K562 (cell line): ENCODE measurements at regions not wholly inside any gene's neighbourhood (a gene's known extent, or its start where the extent isn't known, plus 50 kb on each side); places are given as distances from the start of the nearest gene placed in this dataset.
A peak's percentile ranks its signal among the peaks of the same experiment; 100 is the strongest.

Experiments used
- BRCA1 ChIP-seq, 2 experiments: fragments of 450-650 bp in 1 of 2; sonication (generic) in 1 of 2; formaldehyde crosslinking in 1 of 2; IDR thresholded peaks; 2 replicates each; pipeline versions ENCODE4 v1.5.0 to v1.6.1; 2017 to 2020; ENCODE audit warnings: mild to moderate bottlenecking in 1 of 2, missing genetic modification reagents in 1 of 2
- PATZ1 ChIP-seq: fragments of 250-450 bp; sonication (Bioruptor Pico); IDR thresholded peaks from 2 replicates; pipeline ENCODE4 v1.5.0; 2020; ENCODE audit warnings: mild to moderate bottlenecking, borderline replicate concordance
- RAD21 ChIP-seq, 2 experiments: fragments of 250-450 bp in 1 of 2; fragments of 450-650 bp in 1 of 2; sonication (Bioruptor Pico) in 1 of 2; formaldehyde crosslinking in 1 of 2; IDR thresholded peaks in 1 of 2; conservative IDR thresholded peaks in 1 of 2; 2 replicates each; pipeline versions ENCODE4 v1.4.0 to v1.8.0; 2020 to 2022; ENCODE audit warnings: mild to moderate bottlenecking in 2 of 2, moderate library complexity in 1 of 2
- TSHZ1 ChIP-seq: fragments of 250-450 bp; sonication (Bioruptor Pico); IDR thresholded peaks from 2 replicates; pipeline ENCODE4 v1.4.0; 2020; ENCODE audit warnings: mild to moderate bottlenecking, moderate library complexity
- ZKSCAN3 ChIP-seq: fragments of 250-450 bp; sonication (Bioruptor Pico); IDR thresholded peaks from 2 replicates; pipeline ENCODE4 v1.4.0; 2020
- ZNF134 ChIP-seq: fragments of 250-450 bp; sonication (Bioruptor Pico); conservative IDR thresholded peaks from 2 replicates; pipeline ENCODE4 v1.4.0; 2020
- ZNF165 ChIP-seq: fragments of 250-450 bp; sonication (Bioruptor Pico); IDR thresholded peaks from 2 replicates; pipeline ENCODE4 v1.4.0; 2020; ENCODE audit warnings: borderline replicate concordance
- ZNF41 ChIP-seq: fragments of 250-450 bp; sonication (Bioruptor Pico); conservative IDR thresholded peaks from 2 replicates; pipeline ENCODE4 v1.4.0; 2020; ENCODE audit warnings: mild to moderate bottlenecking
- ZNF57 ChIP-seq: fragments of 450-650 bp; formaldehyde crosslinking; IDR thresholded peaks from 2 replicates; pipeline ENCODE4 v1.4.0; 2020; ENCODE audit warnings: mild to moderate bottlenecking, moderate library complexity
- ZNF639 ChIP-seq, 2 experiments: fragments of 200-800 bp in 1 of 2; sonication (Bioruptor generic) in 1 of 2; sonication (generic) in 1 of 2; formaldehyde crosslinking in 1 of 2; IDR thresholded peaks in 1 of 2; conservative IDR thresholded peaks in 1 of 2; 2 replicates each; pipeline versions ENCODE4 v1.5.0 to v1.6.1; 2016 to 2020; ENCODE audit warnings: missing compliant biosample characterization in 1 of 2, missing genetic modification characterization in 1 of 2, missing genetic modification reagents in 1 of 2
- ZNF75A ChIP-seq: fragments of 450-650 bp; formaldehyde crosslinking; IDR thresholded peaks from 2 replicates; pipeline ENCODE4 v1.4.0; 2020; ENCODE audit warnings: mild to moderate bottlenecking
- ZNF780A ChIP-seq: fragments of 250-450 bp; sonication (Bioruptor Pico); IDR thresholded peaks from 2 replicates; pipeline ENCODE4 v1.5.0; 2021; ENCODE audit warnings: mild to moderate bottlenecking

DNA sequence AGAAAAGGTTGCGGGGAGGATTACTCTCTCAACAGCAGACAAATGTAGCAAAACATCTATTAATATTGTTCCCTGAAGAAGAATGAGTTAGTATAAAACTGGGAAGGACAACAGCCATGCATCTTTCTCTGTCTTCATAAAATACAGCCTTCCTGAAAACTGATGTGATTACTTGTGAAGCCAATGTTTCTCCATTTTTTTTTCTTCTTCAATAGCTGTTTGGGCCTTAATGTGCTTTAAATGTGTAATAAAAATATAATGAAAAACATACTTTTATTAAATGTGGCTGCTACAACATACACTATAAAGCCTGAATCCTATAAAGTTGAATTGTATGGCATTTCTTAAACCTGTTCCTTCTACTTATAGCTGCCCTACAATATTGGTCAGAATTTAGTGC lies 146.3 kb upstream of the LMCD1 start (continued):
- TF ChIP-seq PATZ1 (CRISPR knock-in tag) (peak; percentile 88; the same call in 1 of the 2 replicates), BRCA1 (IDR thresholded peaks at IDR 0.05) (no peak), BRCA1 (CRISPR knock-in tag; IDR thresholded peaks at IDR 0.05) (no peak), ZNF57 (peak; percentile 72; the same call in 1 of the 2 replicates), ZNF165 (CRISPR knock-in tag) (peak; percentile 59; the same call in 1 of the 2 replicates), ZNF639 (CRISPR knock-in tag; conservative IDR thresholded peaks at IDR 0.05 in 1 of 2, IDR thresholded peaks at IDR 0.05 in 1 of 2) (peak in 1 of 2 experiments; percentile 89; a peak in 2 of 4 replicates), ZNF75A (CRISPR knock-in tag) (peak; percentile 87), RAD21 (CRISPR knock-in tag; conservative IDR thresholded peaks at IDR 0.05 in 1 of 2, IDR thresholded peaks at IDR 0.05 in 1 of 2) (no peak; a peak in 2 of 4 replicates), TSHZ1 (CRISPR knock-in tag) (no peak), ZNF41 (CRISPR knock-in tag) (peak; percentile 73; the same call in 1 of the 2 replicates), ZNF134 (CRISPR knock-in tag) (peak; percentile 82), ZKSCAN3 (CRISPR knock-in tag) (peak; percentile 69), ZNF780A (CRISPR knock-in tag) (no peak)
